ENCODE measurements at regions not wholly inside any gene's neighbourhood (a gene's known extent, or its start where the extent isn't known, plus 50 kb on each side); places are given as distances from the start of the nearest gene placed in this dataset.

DNA sequence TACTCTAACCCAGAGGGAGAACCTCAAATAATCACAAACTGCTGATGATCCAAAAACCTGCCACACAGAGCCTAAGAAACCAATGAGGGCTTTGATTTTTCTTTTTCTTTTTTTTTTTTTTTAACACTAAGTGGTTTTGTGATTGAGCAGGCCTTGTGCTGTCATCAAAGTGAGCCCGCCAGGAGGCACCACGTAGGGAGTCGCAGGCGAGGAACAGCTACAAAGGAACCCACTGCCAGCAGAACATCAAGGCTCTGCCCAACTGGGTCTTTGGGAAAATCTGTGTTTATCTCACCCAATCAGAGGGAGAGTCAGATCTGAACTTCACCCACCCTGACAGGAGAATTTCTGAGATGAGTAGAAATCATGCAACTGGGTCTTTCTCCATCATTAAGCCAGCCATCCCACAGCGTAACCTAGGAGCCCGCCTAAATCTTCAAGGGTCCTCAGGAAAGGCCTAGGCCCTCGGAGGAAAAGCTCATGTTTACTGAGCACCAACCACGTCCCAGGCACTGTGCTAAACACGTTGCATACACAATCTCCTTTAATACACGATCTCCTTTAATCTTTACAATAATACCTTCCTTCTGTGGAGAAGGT, 126.9 kb upstream of the FSTL4 start:
- no peak overlapping the region for H3K4me3 ChIP-seq (ENCODE audit: low read depth, low read length)
- ChIA-PET POLR2A (no interaction called here), CTCF (interaction anchor here (0.6 kb wide), 1 partner anchor 75 kb away, joined by 3 read pairs; no protein-coding TSS in a partner anchor)
- DNase-seq (ENCODE audit: low read depth, low spot score): no peak
- TF ChIP-seq, protein P1, sequence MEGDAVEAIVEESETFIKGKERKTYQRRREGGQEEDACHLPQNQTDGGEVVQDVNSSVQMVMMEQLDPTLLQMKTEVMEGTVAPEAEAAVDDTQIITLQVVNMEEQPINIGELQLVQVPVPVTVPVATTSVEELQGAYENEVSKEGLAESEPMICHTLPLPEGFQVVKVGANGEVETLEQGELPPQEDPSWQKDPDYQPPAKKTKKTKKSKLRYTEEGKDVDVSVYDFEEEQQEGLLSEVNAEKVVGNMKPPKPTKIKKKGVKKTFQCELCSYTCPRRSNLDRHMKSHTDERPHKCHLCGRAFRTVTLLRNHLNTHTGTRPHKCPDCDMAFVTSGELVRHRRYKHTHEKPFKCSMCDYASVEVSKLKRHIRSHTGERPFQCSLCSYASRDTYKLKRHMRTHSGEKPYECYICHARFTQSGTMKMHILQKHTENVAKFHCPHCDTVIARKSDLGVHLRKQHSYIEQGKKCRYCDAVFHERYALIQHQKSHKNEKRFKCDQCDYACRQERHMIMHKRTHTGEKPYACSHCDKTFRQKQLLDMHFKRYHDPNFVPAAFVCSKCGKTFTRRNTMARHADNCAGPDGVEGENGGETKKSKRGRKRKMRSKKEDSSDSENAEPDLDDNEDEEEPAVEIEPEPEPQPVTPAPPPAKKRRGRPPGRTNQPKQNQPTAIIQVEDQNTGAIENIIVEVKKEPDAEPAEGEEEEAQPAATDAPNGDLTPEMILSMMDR (IDR thresholded peaks at IDR 0.05; ENCODE audit: insufficient read depth, low read length, missing control alignments): no peak

DNA sequence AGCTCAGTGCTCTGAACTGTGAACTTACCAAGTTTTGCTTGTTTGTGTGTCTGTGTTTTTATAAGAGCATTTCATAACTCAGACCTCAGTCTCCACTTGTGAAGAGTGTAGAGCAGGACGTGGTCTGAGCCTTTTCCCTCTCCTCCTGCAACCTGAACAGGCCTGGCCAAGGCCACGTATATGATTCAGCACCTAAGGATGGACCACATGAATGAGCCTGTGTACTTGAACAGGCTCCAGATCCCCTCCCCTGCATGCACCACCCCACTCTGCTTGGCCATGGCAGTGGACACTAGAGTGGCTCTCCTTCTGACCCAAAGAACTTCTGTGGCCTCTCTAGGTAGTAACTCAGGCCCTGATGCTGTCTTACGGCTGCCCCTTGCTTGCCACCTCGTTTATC, 125.9 kb upstream of the FSTL4 start:
- POLR2A ChIA-PET: no interaction called here
- CTCF ChIA-PET: no interaction called here
- TF ChIP-seq, protein P1 (IDR thresholded peaks at IDR 0.05; ENCODE audit: insufficient read depth, low read length, missing control alignments): no peak
- no peak overlapping the region for H3K4me3 ChIP-seq (ENCODE audit: low read depth, low read length)
- DNase-seq (ENCODE audit: low read depth, low spot score): no peak

DNA sequence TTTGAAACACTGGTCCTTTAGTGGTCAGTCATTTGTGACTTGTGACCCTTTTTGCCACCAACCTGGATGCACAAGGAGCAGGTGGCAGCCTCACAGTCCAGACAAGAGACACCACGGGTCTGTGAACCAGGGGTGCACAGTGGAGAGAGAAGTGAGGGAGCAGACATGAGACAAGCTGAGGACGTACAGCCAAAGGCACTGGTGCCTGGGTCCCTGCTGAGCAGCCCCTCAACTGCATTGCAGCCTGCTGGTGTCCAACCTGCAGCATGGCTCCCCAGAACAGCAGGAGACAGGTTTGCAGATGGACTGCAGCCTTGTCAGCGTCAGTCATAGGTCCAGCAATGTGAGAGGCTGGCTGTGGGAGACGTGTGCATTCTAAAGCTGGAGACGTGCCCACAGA, 124.2 kb upstream of the FSTL4 start:
- no peak for DNase-seq (ENCODE audit: low read depth, low spot score)
- ChIA-PET POLR2A (no interaction called here), CTCF (no interaction called here)
- TF ChIP-seq, protein P1 (IDR thresholded peaks at IDR 0.05; ENCODE audit: insufficient read depth, low read length, missing control alignments): no peak
- no peak overlapping the region for H3K4me3 ChIP-seq (ENCODE audit: low read depth, low read length)

DNA sequence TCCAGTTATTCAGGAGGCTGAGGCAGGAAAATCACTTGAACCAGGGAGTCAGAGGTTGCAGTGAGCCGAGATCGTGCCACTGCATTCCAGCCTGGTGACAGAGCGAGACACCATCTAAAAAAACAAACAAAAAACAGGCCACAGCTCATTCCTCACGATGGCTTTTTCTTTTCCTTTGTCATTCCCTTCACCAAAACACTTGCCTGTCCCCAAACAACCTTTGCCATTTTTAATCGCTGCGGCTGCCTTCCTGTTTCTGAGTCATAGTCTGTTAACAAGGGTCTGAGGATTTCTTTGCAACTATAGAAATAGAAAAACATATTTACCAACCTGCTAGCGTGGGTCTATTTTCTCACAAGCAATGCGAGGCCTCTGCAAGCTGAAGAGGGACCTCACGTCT, 123.0 kb upstream of the FSTL4 start:
- POLR2A ChIA-PET: no interaction called here
- CTCF ChIA-PET: no interaction called here
- DNase-seq (ENCODE audit: low read depth, low spot score): no peak
- TF ChIP-seq, protein P1 (IDR thresholded peaks at IDR 0.05; ENCODE audit: insufficient read depth, low read length, missing control alignments): no peak
- H3K4me3 ChIP-seq (ENCODE audit: low read depth, low read length): no peak overlapping the region

- H3K4me3 ChIP-seq (ENCODE audit: low read depth, low read length): no peak overlapping the region
- CTCF ChIA-PET: no interaction called here
- TF ChIP-seq, protein P1 (IDR thresholded peaks at IDR 0.05; ENCODE audit: insufficient read depth, low read length, missing control alignments): no peak
- POLR2A ChIA-PET: no interaction called here
- DNase-seq (ENCODE audit: low read depth, low spot score): no peak
Observed at GRCh38 chr5:133734916-133735315, 122.6 kb upstream of the FSTL4 start.

DNA sequence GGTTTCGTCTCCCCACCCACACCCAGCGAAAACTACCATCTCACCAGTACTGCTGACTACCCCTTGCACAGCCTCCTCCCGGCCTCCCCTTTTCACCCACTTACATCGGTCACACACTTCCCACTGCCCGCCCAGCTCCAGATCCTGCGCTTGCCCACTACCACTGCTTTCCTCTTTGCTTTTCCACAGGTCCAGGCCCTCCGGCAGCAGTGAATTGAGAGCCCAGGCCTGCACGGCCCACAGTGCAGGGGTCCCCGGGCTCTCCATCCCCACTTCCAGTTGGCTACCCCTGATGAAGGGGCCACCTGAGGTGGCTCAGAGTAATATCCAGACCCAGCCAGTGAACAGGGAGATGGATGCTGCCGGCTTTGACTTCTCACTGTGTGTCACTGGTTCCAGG, 120.2 kb upstream of the FSTL4 start:
- DNase-seq (ENCODE audit: low read depth, low spot score): no peak
- ChIA-PET CTCF (no interaction called here), POLR2A (no interaction called here)
- TF ChIP-seq, protein P1 (IDR thresholded peaks at IDR 0.05; ENCODE audit: insufficient read depth, low read length, missing control alignments): no peak
- no peak overlapping the region for H3K4me3 ChIP-seq (ENCODE audit: low read depth, low read length)
